MM.1S (cell line): ENCODE measurements at regions not wholly inside any gene's neighbourhood (a gene's known extent, or its start where the extent isn't known, plus 50 kb on each side); places are given as distances from the start of the nearest gene placed in this dataset.
A peak's percentile ranks its signal among the peaks of the same experiment; 100 is the strongest.
"Not testable (repeated sequence)": the region's sequence is repeated elsewhere in the genome, so short reads cannot be mapped to it uniquely, and the experiment has no call there.

Experiments used
- DNase-seq: peaks from one replicate; pipeline ENCODE4 v3.0.0-alpha.2; 2015
- H2AFZ ChIP-seq: fragments of 300-600 bp; sonication (generic); 2 replicates; pipeline ENCODE4 v1.6.0; 2016; ENCODE audit warnings: antibody characterized with exemption, low read length
- H3F3A ChIP-seq: fragments of 300-600 bp; sonication (generic); 2 replicates; pipeline ENCODE4 v1.6.1; 2016; ENCODE audit warnings: mild to moderate bottlenecking, antibody characterized with exemption, low read length, moderate library complexity, mixed read lengths; ENCODE audit not compliant: insufficient read depth
- H3K27ac ChIP-seq: fragments of 300-600 bp; sonication (generic); 2 replicates; pipeline ENCODE4 v1.5.1; 2016; ENCODE audit warnings: mild to moderate bottlenecking, low read length
- H3K27me3 ChIP-seq: fragments of 300-600 bp; sonication (generic); replicated peaks from 2 replicates; pipeline ENCODE4 v1.6.0; 2016; ENCODE audit warnings: low read length; ENCODE audit not compliant: insufficient read depth
- H3K36me3 ChIP-seq: fragments of 300-600 bp; sonication (generic); replicated peaks from 2 replicates; pipeline ENCODE4 v1.6.1; 2016; ENCODE audit warnings: mild to moderate bottlenecking, low read length, mixed read lengths; ENCODE audit not compliant: insufficient read depth
- H3K4me1 ChIP-seq: fragments of 300-600 bp; sonication (generic); 2 replicates; pipeline ENCODE4 v1.6.1; 2016; ENCODE audit warnings: low read length, mixed read lengths
- H3K4me2 ChIP-seq: fragments of 300-600 bp; sonication (generic); 2 replicates; pipeline ENCODE4 v1.6.0; 2016; ENCODE audit warnings: low read depth, low read length
- H3K4me3 ChIP-seq: fragments of 300-600 bp; sonication (generic); 2 replicates; pipeline ENCODE4 v1.5.1; 2016; ENCODE audit warnings: low read length, mixed read lengths
- H3K79me2 ChIP-seq: fragments of 300-600 bp; sonication (generic); 2 replicates; pipeline ENCODE4 v1.6.1; 2016; ENCODE audit warnings: mixed run types, low read length, mixed read lengths
- H3K9ac ChIP-seq: fragments of 300-600 bp; sonication (generic); 2 replicates; pipeline ENCODE4 v1.6.1; 2016; ENCODE audit warnings: low read length, mixed read lengths
- H3K9me2 ChIP-seq: fragments of 300-600 bp; sonication (generic); replicated peaks from 2 replicates; pipeline ENCODE4 v1.6.1; 2016; ENCODE audit warnings: mild to moderate bottlenecking, low read length, mixed read lengths; ENCODE audit not compliant: insufficient read depth
- H3K9me3 ChIP-seq: fragments of 300-600 bp; sonication (generic); replicated peaks from 2 replicates; pipeline ENCODE4 v1.6.1; 2016; ENCODE audit warnings: mild to moderate bottlenecking, low read length, mixed read lengths; ENCODE audit not compliant: insufficient read depth
- H4K20me1 ChIP-seq: fragments of 300-600 bp; sonication (generic); 2 replicates; pipeline ENCODE4 v1.6.1; 2016; ENCODE audit warnings: mild to moderate bottlenecking, low read length, moderate library complexity, mixed read lengths; ENCODE audit not compliant: insufficient read depth
- CTCF ChIP-seq: fragments of 300-600 bp; sonication (generic); IDR thresholded peaks from 2 replicates; pipeline ENCODE4 v1.5.1; 2016; ENCODE audit warnings: antibody characterized with exemption, low read length, mixed read lengths
- EZH2 ChIP-seq: fragments of 300-600 bp; sonication (generic); optimal IDR thresholded peaks from 2 replicates; pipeline ENCODE3; 2017; ENCODE audit warnings: low read depth, mild to moderate bottlenecking, antibody characterized with exemption, low read length, mixed read lengths
- EZH2phosphoT487 ChIP-seq: fragments of 300-600 bp; sonication (generic); IDR thresholded peaks from 2 replicates; pipeline ENCODE4 v1.6.1; 2018; ENCODE audit warnings: antibody characterized with exemption, low read length

DNA sequence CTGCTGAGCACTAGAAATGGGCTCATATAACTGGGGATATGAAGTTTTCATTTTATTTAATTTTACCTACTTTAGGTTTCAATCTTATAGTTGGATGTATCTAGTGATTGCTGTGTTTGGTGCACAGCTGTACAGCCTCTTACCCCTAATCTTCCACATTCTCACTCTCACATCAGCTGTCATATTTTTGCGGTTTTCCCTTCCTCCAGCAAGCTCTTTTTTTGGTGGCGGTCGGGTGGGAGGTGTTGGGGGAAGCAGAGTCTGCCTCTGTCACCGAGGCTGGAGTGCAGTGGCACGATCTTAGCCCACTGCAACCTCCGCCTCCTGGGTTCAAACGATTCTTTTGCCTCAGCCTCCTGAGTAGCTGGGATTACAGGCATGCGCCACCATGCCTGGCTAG lies 445.1 kb upstream of the ISX start:
- Histone ChIP-seq H3K79me2 (no peaks in the 10 kb centered on the region), H3K4me3 (no peak overlapping the region), H3K4me1 (peaks cover 14% of the 10 kb centered on the region), H2AFZ (peak overlapping the region; percentile 43; the same call in 1 of the 2 replicates), H4K20me1 (no peaks in the 10 kb centered on the region), H3K9ac (no peak overlapping the region), H3K4me2 (peak overlapping the region; percentile 36), H3K9me2 (no peaks in the 10 kb centered on the region), H3F3A (peaks cover 9% of the 10 kb centered on the region; the same call in 1 of the 2 replicates), H3K27ac (peak overlapping the region; percentile 35; the same call in 1 of the 2 replicates), H3K27me3 (no peaks in the 10 kb centered on the region), H3K9me3 (no peaks in the 10 kb centered on the region), H3K36me3 (no peaks in the 10 kb centered on the region)
- peak; percentile 77 for DNase-seq
- TF ChIP-seq CTCF (no peak), EZH2 (no peak), EZH2phosphoT487 (no peak)

- Histone ChIP-seq H3K9me3 (no peaks in the 10 kb centered on the region), H2AFZ (no peak overlapping the region), H3K9ac (no peak overlapping the region), H3K9me2 (no peaks in the 10 kb centered on the region), H3K4me1 (peaks cover 14% of the 10 kb centered on the region), H3K27me3 (no peaks in the 10 kb centered on the region), H3K27ac (no peak overlapping the region), H3F3A (peaks cover 9% of the 10 kb centered on the region; the same call in 1 of the 2 replicates), H3K4me2 (no peak overlapping the region), H4K20me1 (no peaks in the 10 kb centered on the region), H3K36me3 (no peaks in the 10 kb centered on the region), H3K79me2 (no peaks in the 10 kb centered on the region), H3K4me3 (no peak overlapping the region)
- TF ChIP-seq EZH2 = no peak
- TF ChIP-seq CTCF = no peak
- no peak for TF ChIP-seq EZH2phosphoT487
- no peak for DNase-seq
Measured at GRCh38 chr22:34622602-34623001, 443.4 kb upstream of the ISX start.

DNA sequence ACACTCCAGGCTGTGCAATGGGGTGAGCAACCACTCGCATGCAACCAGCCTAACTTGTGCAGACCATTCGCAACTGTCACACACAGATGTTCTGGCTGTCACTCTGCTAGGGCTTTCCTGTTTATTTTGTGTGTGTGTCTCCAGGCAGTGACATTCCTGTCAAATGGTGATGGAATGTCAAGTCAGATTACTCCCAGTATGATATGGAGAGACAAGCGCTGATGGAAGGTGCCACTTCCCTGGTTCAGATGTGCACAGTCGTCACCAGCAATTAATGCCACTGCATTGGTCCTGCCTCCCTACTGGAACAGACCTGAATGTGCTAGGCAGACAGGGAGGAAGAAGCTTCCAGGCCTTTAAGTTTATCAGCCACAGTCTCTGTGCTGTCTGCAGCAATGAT lies 442.4 kb upstream of the ISX start:
- H3K4me1 ChIP-seq = peaks cover 14% of the 10 kb centered on the region
- no peak for DNase-seq

DNA sequence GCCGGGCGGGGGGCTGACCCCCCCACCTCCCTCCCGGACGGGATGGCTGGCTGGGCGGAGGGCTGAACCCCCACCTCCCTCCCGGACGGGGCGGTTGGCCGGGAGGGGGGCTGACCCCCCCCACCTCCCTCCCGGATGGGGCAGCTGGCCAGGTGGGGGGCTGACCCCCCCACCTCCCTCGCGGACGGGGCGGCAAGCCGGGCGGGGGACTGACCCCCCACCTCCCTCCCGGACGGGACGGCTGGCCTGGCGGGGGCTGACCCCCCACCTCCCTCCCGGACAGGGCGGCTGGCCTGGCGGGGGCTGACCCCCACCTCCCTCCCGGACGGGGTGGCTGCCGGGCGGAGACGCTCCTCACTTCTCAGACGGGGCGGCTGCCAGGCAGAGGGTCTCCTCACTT lies 440.1 kb upstream of the ISX start:
- not testable (repeated sequence) for H3K9ac ChIP-seq, H3K27me3 ChIP-seq, H3K79me2 ChIP-seq, H3K9me2 ChIP-seq, H3K4me3 ChIP-seq, H3K36me3 ChIP-seq, H3K4me1 ChIP-seq, H3K4me2 ChIP-seq, H3K27ac ChIP-seq, DNase-seq, H3K9me3 ChIP-seq, H2AFZ ChIP-seq, H3F3A ChIP-seq, H4K20me1 ChIP-seq

More for the DNA sequence above, 442.4 kb upstream of the ISX start:
- TF ChIP-seq EZH2 = no peak
- no peak for TF ChIP-seq EZH2phosphoT487
- TF ChIP-seq CTCF = no peak
- Histone ChIP-seq H3K79me2 (no peaks in the 10 kb centered on the region), H3K4me2 (no peak overlapping the region), H3F3A (peaks cover 9% of the 10 kb centered on the region; the same call in 1 of the 2 replicates), H3K36me3 (no peaks in the 10 kb centered on the region), H3K27me3 (no peaks in the 10 kb centered on the region), H3K9ac (no peak overlapping the region), H3K27ac (no peak overlapping the region), H2AFZ (no peak overlapping the region), H3K4me3 (no peak overlapping the region), H4K20me1 (no peaks in the 10 kb centered on the region), H3K9me3 (no peaks in the 10 kb centered on the region), H3K9me2 (no peaks in the 10 kb centered on the region)
